NCI-H1048 (cell line): ENCODE measurements at regions not wholly inside any gene's neighbourhood (a gene's known extent, or its start where the extent isn't known, plus 50 kb on each side); places are given as distances from the start of the nearest gene placed in this dataset.
"Not testable (repeated sequence)": the region's sequence is repeated elsewhere in the genome, so short reads cannot be mapped to it uniquely, and the experiment has no call there.

Experiments
- DNase-seq: peaks from one replicate; lab custom pipeline; 2025; lab: John Stamatoyannopoulos, UW

GRCh38 chr9:79384091-79384490 lies 187.7 kb upstream of the TLE4 start:
- DNase-seq: no peak

- no peak for DNase-seq
Observed at GRCh38 chr9:79384501-79384900, 187.3 kb upstream of the TLE4 start.

- no peak for DNase-seq
Observed at GRCh38 chr9:79387101-79387835, 184.5 kb upstream of the TLE4 start.

- DNase-seq: no peak
Observed at GRCh38 chr9:79390077-79390698, 181.6 kb upstream of the TLE4 start.

- no peak for DNase-seq
Observed at GRCh38 chr9:79390781-79391770, 180.7 kb upstream of the TLE4 start.

GRCh38 chr9:79395228-79395627 lies 176.5 kb upstream of the TLE4 start:
- DNase-seq: no peak

- DNase-seq: no peak
Observed at GRCh38 chr9:79395755-79396154, 176.0 kb upstream of the TLE4 start.

- DNase-seq: no peak
Observed at GRCh38 chr9:79396168-79396567, 175.6 kb upstream of the TLE4 start.

GRCh38 chr9:79403495-79403894 lies 168.3 kb upstream of the TLE4 start:
- DNase-seq: no peak

GRCh38 chr9:79408200-79408599 lies 163.6 kb upstream of the TLE4 start:
- no peak for DNase-seq

- no peak for DNase-seq
Observed at GRCh38 chr9:79408617-79409016, 163.1 kb upstream of the TLE4 start.

GRCh38 chr9:79409182-79409823 lies 162.5 kb upstream of the TLE4 start:
- no peak for DNase-seq

GRCh38 chr9:79425840-79426239 lies 145.9 kb upstream of the TLE4 start:
- DNase-seq: no peak

- DNase-seq: no peak
Observed at GRCh38 chr9:79428422-79428821, 143.3 kb upstream of the TLE4 start.

- DNase-seq: no peak
Observed at GRCh38 chr9:79430619-79431018, 141.1 kb upstream of the TLE4 start.

- no peak for DNase-seq
Observed at GRCh38 chr9:79431019-79431679, 140.6 kb upstream of the TLE4 start.

GRCh38 chr9:79432485-79432884 lies 139.3 kb upstream of the TLE4 start:
- no peak for DNase-seq

GRCh38 chr9:79433703-79434102 lies 138.1 kb upstream of the TLE4 start:
- DNase-seq: no peak

GRCh38 chr9:79439221-79439620 lies 132.5 kb upstream of the TLE4 start:
- not testable (repeated sequence) for DNase-seq

- no peak for DNase-seq
Observed at GRCh38 chr9:79446523-79447307, 125.0 kb upstream of the TLE4 start.

GRCh38 chr9:79447308-79447605 lies 124.5 kb upstream of the TLE4 start:
- DNase-seq: no peak
